KMS-11 (cell line): ENCODE measurements at regions not wholly inside any gene's neighbourhood (a gene's known extent, or its start where the extent isn't known, plus 50 kb on each side); places are given as distances from the start of the nearest gene placed in this dataset.

Source experiments
- H2AFZ ChIP-seq: fragments of 200-600 bp; sonication (generic); 2 replicates; pipeline ENCODE4 v1.6.1; 2016; ENCODE audit warnings: antibody characterized with exemption, mixed run types, low read depth
- H3K27ac ChIP-seq: fragments of 200-600 bp; sonication (generic); 2 replicates; pipeline ENCODE4 v1.6.1; 2016; ENCODE audit warnings: mild to moderate bottlenecking, mixed run types
- H3K27me3 ChIP-seq: fragments of 200-600 bp; sonication (generic); 2 replicates; pipeline ENCODE4 v1.6.1; 2017; ENCODE audit warnings: mild to moderate bottlenecking, low read depth, mixed run types, moderate library complexity; ENCODE audit not compliant: insufficient read depth
- H3K36me3 ChIP-seq: fragments of 200-600 bp; sonication (generic); 2 replicates; pipeline ENCODE4 v1.6.1; 2017; ENCODE audit warnings: mild to moderate bottlenecking, mixed run types; ENCODE audit not compliant: insufficient read depth
- H3K4me1 ChIP-seq: fragments of 200-600 bp; sonication (generic); 2 replicates; pipeline ENCODE4 v1.6.1; 2016; ENCODE audit warnings: mild to moderate bottlenecking, low read depth, mixed run types; ENCODE audit not compliant: poor library complexity, severe bottlenecking
- H3K4me2 ChIP-seq: fragments of 200-600 bp; sonication (generic); 2 replicates; pipeline ENCODE4 v1.7.0; 2016; ENCODE audit warnings: mild to moderate bottlenecking, mixed run types
- H3K4me3 ChIP-seq: fragments of 200-600 bp; sonication (generic); IDR thresholded peaks from 2 replicates; pipeline ENCODE4 v1.6.1; 2017; ENCODE audit warnings: low read depth, low read length, mixed read lengths; ENCODE audit not compliant: insufficient read depth
- H3K79me2 ChIP-seq: fragments of 200-600 bp; sonication (generic); 2 replicates; pipeline ENCODE4 v1.6.1; 2016; ENCODE audit warnings: low read depth, mixed run types; ENCODE audit not compliant: insufficient read depth
- H3K9ac ChIP-seq: fragments of 200-600 bp; sonication (generic); 2 replicates; pipeline ENCODE4 v1.6.1; 2016; ENCODE audit warnings: mild to moderate bottlenecking, mixed run types
- H4K20me1 ChIP-seq: fragments of 200-600 bp; sonication (generic); 2 replicates; pipeline ENCODE4 v1.6.1; 2016; ENCODE audit warnings: mild to moderate bottlenecking, mixed run types; ENCODE audit not compliant: insufficient read depth
- CTCF ChIP-seq: fragments of 200-600 bp; sonication (generic); conservative IDR thresholded peaks from 2 replicates; pipeline ENCODE4 v1.6.1; 2017; ENCODE audit warnings: low read depth, mild to moderate bottlenecking, antibody characterized with exemption, low read length, moderate library complexity, mixed read lengths

GRCh38 chr19:29404015-29404414 is 121.8 kb upstream of the VSTM2B start:
- no peaks in the 10 kb centered on the region; the same call in 1 of the 2 replicates for H3K27me3 ChIP-seq

GRCh38 chr19:29404951-29405727 is 120.7 kb upstream of the VSTM2B start:
- Histone ChIP-seq H2AFZ (no peak overlapping the region), H3K4me3 (no peak overlapping the region), H3K79me2 (no peaks in the 10 kb centered on the region), H3K36me3 (no peaks in the 10 kb centered on the region), H3K27me3 (no peaks in the 10 kb centered on the region; the same call in 1 of the 2 replicates), H3K27ac (no peak overlapping the region), H3K4me1 (no peaks in the 10 kb centered on the region), H3K4me2 (no peak overlapping the region), H4K20me1 (no peaks in the 10 kb centered on the region), H3K9ac (no peak overlapping the region)
- TF ChIP-seq CTCF: no peak

More at GRCh38 chr19:29404015-29404414, 121.8 kb upstream of the VSTM2B start:
- no peaks in the 10 kb centered on the region for H3K36me3 ChIP-seq
- no peak for TF ChIP-seq CTCF
- no peaks in the 10 kb centered on the region for H4K20me1 ChIP-seq
- no peak overlapping the region for H2AFZ ChIP-seq
- no peak overlapping the region for H3K27ac ChIP-seq
- no peak overlapping the region for H3K4me3 ChIP-seq
- H3K9ac ChIP-seq: no peak overlapping the region
- no peaks in the 10 kb centered on the region for H3K4me1 ChIP-seq
- H3K79me2 ChIP-seq: no peaks in the 10 kb centered on the region
- H3K4me2 ChIP-seq: no peak overlapping the region

GRCh38 chr19:29405728-29405995 is 120.1 kb upstream of the VSTM2B start:
- H2AFZ ChIP-seq: no peak overlapping the region
- no peaks in the 10 kb centered on the region for H4K20me1 ChIP-seq
- H3K36me3 ChIP-seq: no peaks in the 10 kb centered on the region
- H3K4me2 ChIP-seq: no peak overlapping the region
- no peaks in the 10 kb centered on the region for H3K4me1 ChIP-seq
- no peaks in the 10 kb centered on the region for H3K27me3 ChIP-seq
- H3K27ac ChIP-seq: no peak overlapping the region
- no peak overlapping the region for H3K9ac ChIP-seq
- no peak overlapping the region for H3K4me3 ChIP-seq
- TF ChIP-seq CTCF: no peak
- no peaks in the 10 kb centered on the region for H3K79me2 ChIP-seq

GRCh38 chr19:29409076-29409862 is 116.5 kb upstream of the VSTM2B start:
- no peaks in the 10 kb centered on the region for H4K20me1 ChIP-seq
- H3K4me3 ChIP-seq: no peak overlapping the region
- H3K27me3 ChIP-seq: no peaks in the 10 kb centered on the region
- H3K36me3 ChIP-seq: no peaks in the 10 kb centered on the region
- no peak overlapping the region for H3K9ac ChIP-seq
- H3K4me2 ChIP-seq: no peak overlapping the region
- no peak overlapping the region for H3K27ac ChIP-seq
- no peak overlapping the region for H2AFZ ChIP-seq
- TF ChIP-seq CTCF: no peak
- no peaks in the 10 kb centered on the region for H3K4me1 ChIP-seq
- no peaks in the 10 kb centered on the region for H3K79me2 ChIP-seq
